Lung (tissue), 11 donors: ENCODE measurements at regions not wholly inside any gene's neighbourhood (a gene's known extent, or its start where the extent isn't known, plus 50 kb on each side); places are given as distances from the start of the nearest gene placed in this dataset.

Source experiments
- ATAC-seq: fragments of 200-7000 bp; cut with Tn5 transposase; one replicate; pipeline ENCODE4 v1.9.1; 2020; ENCODE audit warnings: moderate number of reproducible peaks; ENCODE audit not compliant: insufficient read depth, low FRiP score
- DNase-seq, 3 donors: peaks; one replicate each; pipeline ENCODE4 v3.0.0-alpha.2; 2013 to 2017
- H3K27ac ChIP-seq, 2 donors: one replicate each; pipeline ENCODE4 v1.5.1; 2013; ENCODE audit warnings: mild to moderate bottlenecking in 2 of 2, moderate library complexity in 2 of 2, control low read depth in 1 of 2, inconsistent platforms in 1 of 2, low read depth in 1 of 2, low read length in 1 of 2
- H3K27me3 ChIP-seq, 3 donors: one replicate each; pipeline ENCODE4 v1.5.1; 2013; ENCODE audit warnings: low read length in 2 of 3; ENCODE audit not compliant: control insufficient read depth in 3 of 3, insufficient read depth in 3 of 3
- H3K36me3 ChIP-seq, 4 donors: one replicate each; pipeline ENCODE4 v1.5.1; 2013; ENCODE audit warnings: low read length in 4 of 4, mild to moderate bottlenecking in 1 of 4, moderate library complexity in 1 of 4; ENCODE audit not compliant: control insufficient read depth in 4 of 4, insufficient read depth in 4 of 4
- H3K4me1 ChIP-seq, 5 donors: one replicate each; pipeline ENCODE4 v1.5.1; 2013; ENCODE audit warnings: low read length in 5 of 5, mild to moderate bottlenecking in 2 of 5, moderate library complexity in 1 of 5; ENCODE audit not compliant: control insufficient read depth in 5 of 5, insufficient read depth in 5 of 5
- H3K4me3 ChIP-seq: one replicate; pipeline ENCODE4 v1.5.1; 2013; ENCODE audit warnings: mild to moderate bottlenecking, control low read depth, moderate library complexity
- H3K9ac ChIP-seq, 2 donors: one replicate each; pipeline ENCODE4 v1.5.1; 2013; ENCODE audit warnings: low read length in 2 of 2, control low read depth in 1 of 2; ENCODE audit not compliant: insufficient read depth in 1 of 2
- H3K9me3 ChIP-seq, 4 donors: one replicate each; pipeline ENCODE4 v1.5.1; 2013; ENCODE audit warnings: low read length in 3 of 4, mild to moderate bottlenecking in 1 of 4, moderate library complexity in 1 of 4; ENCODE audit not compliant: control insufficient read depth in 4 of 4, insufficient read depth in 3 of 4
- CTCF ChIP-seq: IDR thresholded peaks from 2 replicates; pipeline ENCODE4 v1.5.1; 2012; ENCODE audit warnings: mild to moderate bottlenecking; ENCODE audit errors: control extremely low read depth, extremely low read depth
- WGBS, 2 donors: extraction: QIAGEN DNeasy Blood & Tissue Kit; methylation state at CpG; one replicate each; pipeline ENCODE4 v1.1.7; 2013; 5-methylcytosine and 5-hydroxymethylcytosine counted together
- donor health status: control.
- donor health status: control.
- donor health status: Bipolar disorder and iron deficiency.
- donor health status: healthy.
- donor health status: DM: yes; HTN: yes; CAD: no.

- H3K27ac ChIP-seq, result no peak overlapping the region
- H3K27me3 ChIP-seq, result no peaks in the 10 kb centered on the region
- H3K4me3 ChIP-seq, result no peak overlapping the region
- H3K9ac ChIP-seq, result no peak overlapping the region
- WGBS, 2 donors, result 79 to 80% methylated on average over 10 of the region's 10 CpGs
- H3K9me3 ChIP-seq, result no peaks in the 10 kb centered on the region
- ATAC-seq (no peak), DNase-seq (no peak)
- peaks cover 0 to 24% (median 16%) of the 10 kb centered on the region in 4 donors for H3K36me3 ChIP-seq
- no peak for TF ChIP-seq CTCF
- H3K4me1 ChIP-seq, result no peaks in the 10 kb centered on the region
Observed at GRCh38 chr19:5271145-5271544, 69.5 kb downstream of the PTPRS start.

DNA sequence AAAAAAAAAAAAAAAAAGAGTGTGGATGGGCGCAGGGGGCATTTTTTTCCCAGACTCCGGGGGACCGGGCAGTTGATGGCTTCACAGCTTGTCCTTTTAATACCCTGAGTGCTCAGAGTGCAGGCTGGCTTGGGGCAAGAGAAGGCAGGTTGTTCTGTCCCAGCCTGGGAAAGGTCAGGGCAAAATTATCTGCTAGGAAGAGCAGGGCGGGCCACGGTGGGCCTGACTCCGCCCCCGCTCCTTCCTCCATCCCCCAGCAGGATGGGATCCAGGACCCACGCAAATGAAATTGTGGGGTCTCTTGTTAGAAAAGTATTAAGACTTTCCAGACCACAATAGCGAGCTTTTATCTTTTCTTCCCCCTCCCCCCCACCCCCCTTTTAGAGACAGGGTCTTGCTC lies 70.7 kb downstream of the PTPRS start:
- 81 to 86% methylated on average over 9 of the region's 9 CpGs for WGBS, 2 donors
- ATAC-seq (no peak), DNase-seq (no peak)
- H3K36me3 ChIP-seq, result peaks cover 0 to 25% (median 15%) of the 10 kb centered on the region in 4 donors
- H3K4me1 ChIP-seq, result no peaks in the 10 kb centered on the region
- no peak overlapping the region for H3K4me3 ChIP-seq
- no peak overlapping the region for H3K27ac ChIP-seq
- no peak overlapping the region for H3K9ac ChIP-seq
- TF ChIP-seq CTCF, result no peak
- no peaks in the 10 kb centered on the region for H3K9me3 ChIP-seq
- no peaks in the 10 kb centered on the region for H3K27me3 ChIP-seq

DNA sequence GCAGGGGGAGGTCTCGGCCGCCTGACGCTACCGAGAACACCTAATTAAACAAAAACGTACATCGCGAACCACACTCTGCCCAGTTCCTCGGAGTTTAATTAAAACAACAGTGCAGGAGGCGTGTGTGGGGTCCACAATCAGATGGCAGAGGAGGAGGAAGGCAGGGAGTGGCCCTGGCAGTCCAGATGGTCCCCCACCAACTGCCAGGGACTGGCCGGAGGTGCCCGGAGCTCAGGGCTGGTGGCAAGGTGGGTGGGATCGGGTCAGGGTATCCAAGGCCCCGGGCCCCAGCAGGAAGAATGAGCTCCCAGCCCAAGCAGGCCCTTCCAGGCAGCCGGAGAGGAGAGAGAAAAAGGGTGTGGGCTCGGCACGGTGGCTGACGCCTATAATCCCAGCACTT lies 71.3 kb downstream of the PTPRS start:
- no peak for TF ChIP-seq CTCF
- no peak overlapping the region for H3K4me3 ChIP-seq
- peaks cover 0 to 31% (median 21%) of the 10 kb centered on the region in 4 donors for H3K36me3 ChIP-seq
- no peak overlapping the region for H3K27ac ChIP-seq
- ATAC-seq (no peak), DNase-seq (no peak)
- no peaks in the 10 kb centered on the region for H3K4me1 ChIP-seq
- whole genome bisulfite sequencing, 2 donors, result 90 to 93% methylated on average over 17 of the region's 17 CpGs
- no peaks in the 10 kb centered on the region for H3K27me3 ChIP-seq
- no peaks in the 10 kb centered on the region for H3K9me3 ChIP-seq
- no peak overlapping the region for H3K9ac ChIP-seq

DNA sequence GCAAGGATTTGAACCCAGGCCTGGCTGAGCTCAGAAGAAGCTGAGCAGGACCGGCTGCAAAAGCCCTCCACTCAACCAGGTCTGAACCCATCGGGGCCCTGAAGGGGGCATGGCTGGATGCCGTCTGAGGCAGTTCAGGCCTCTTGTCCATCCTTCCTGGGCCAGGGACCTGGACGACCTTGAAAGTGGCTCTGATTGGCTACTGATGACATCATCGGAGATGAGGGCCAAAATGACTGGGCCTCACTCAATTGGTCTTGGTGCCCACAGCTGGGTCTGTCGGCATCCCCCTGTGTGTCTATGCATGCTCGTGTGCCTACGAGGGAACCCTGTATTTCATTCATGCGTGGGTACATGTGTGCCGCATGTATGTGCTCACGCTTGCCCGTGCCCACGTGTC lies 71.8 kb downstream of the PTPRS start:
- 86 to 96% methylated on average over 13 of the region's 13 CpGs for WGBS, 2 donors
- Histone ChIP-seq H3K27ac (no peak overlapping the region), H3K27me3 (no peaks in the 10 kb centered on the region), H3K36me3 (peaks cover 0 to 31% (median 22%) of the 10 kb centered on the region in 4 donors), H3K9me3 (no peaks in the 10 kb centered on the region), H3K4me1 (no peaks in the 10 kb centered on the region), H3K9ac (no peak overlapping the region), H3K4me3 (no peak overlapping the region)
- DNase-seq (no peak), ATAC-seq (no peak)
- TF ChIP-seq CTCF, result no peak
